HUDEP-2 (cell line): ENCODE measurements at regions not wholly inside any gene's neighbourhood (a gene's known extent, or its start where the extent isn't known, plus 50 kb on each side); places are given as distances from the start of the nearest gene placed in this dataset.
A peak's percentile ranks its signal among the peaks of the same experiment; 100 is the strongest.

Source experiments
- DNase-seq, 76 experiments: peaks; one replicate each; lab custom pipeline; 2025; ENCODE audit not compliant: unreplicated experiment in 76 of 76; lab: John Stamatoyannopoulos, UW

- DNase-seq, result no peak
These were observed 203.6 kb upstream of the UBASH3B start for GRCh38 chr11:122451911-122452310.

DNA sequence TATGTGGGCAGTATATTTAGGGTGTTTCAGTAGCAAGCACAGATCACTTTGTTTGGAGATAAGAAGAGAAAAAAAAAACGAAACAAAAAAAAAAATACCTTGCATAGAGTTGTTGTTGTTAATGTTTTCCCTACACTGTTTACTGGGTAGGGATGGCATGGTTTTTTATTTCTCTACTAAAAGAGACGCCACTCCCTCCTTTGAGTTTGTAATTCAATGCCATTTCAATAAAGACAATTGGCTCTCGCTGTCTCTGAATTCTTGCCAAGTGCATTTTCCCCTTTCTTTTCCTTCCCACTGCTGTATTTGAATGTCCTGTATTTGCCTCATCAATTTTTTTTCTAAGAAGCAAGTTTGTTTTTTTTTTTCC lies 213.9 kb upstream of the UBASH3B start:
- no peak for DNase-seq

GRCh38 chr11:122440811-122441665 lies 214.5 kb upstream of the UBASH3B start:
- peak in 7 of 76 experiments; percentile 1 to 11 (median 6) for DNase-seq

DNA sequence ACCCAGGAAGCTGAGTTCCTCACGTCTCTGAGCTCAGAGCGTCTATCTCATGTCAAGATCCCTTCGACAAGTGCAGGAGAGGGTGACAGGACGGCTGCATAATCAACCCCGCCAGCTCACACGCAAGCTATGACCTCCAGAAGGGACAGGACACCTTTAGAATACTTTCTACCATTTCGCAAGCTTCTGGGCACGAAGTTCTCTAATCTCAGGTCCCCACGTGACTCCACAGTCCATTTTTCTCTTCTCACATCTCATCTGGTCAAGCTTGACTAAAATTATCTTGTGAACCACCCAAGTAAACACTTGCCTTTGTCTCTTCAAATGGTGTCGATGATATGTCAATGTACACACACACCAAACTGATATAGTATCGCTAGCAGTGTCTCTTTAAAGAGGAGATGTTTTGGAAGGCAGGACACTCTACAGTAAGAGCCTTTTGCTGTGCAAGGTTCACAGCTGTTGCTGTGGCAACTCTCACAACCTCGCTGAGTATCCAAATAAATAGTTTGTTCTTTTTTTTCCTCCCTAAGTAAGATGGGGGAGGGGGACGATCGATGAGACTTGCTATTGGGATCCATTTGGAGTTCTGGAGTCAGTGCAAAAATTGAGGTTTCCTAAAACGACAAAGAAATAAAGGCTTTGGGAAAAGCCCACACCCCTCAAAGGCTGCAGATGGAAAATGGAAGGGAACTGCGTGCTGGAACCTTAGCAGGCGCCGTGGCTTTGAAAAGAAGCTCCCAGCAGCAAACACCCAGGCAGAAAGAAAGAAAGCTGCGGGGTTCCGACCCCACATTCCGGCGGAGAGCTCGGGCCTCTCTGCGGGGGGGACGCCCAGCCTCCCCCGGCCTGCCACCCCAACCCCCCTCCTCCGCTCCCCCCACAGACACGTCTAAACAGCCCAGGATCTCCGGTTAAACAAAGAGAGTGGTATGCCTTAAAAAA lies 215.4 kb upstream of the UBASH3B start:
- DNase-seq, result no peak

GRCh38 chr11:122436188-122436555 lies 219.3 kb upstream of the UBASH3B start:
- DNase-seq, result no peak

GRCh38 chr11:122435540-122436187 lies 219.9 kb upstream of the UBASH3B start:
- DNase-seq, result no peak

GRCh38 chr11:122434786-122435185 lies 220.7 kb upstream of the UBASH3B start:
- DNase-seq, result no peak

DNA sequence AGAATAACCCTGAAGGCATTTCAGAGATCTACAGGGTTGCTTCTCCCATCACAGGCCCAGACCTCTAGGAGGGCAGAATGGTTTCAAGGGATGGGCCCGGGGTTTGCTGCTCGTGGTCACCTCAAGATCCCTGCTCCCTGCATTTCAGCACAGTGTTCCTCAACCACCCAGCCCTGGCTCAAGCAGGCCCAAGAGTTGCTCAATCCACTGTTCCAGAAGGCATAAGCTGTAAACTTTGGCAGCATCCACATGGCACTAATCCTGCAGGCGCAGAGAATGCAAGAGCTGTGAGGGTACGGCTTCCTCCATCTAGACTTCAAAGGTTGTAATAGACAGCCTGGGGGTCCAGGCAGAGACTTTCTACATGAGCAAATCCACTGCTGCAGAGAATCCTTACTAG lies 225.0 kb upstream of the UBASH3B start:
- no peak for DNase-seq

GRCh38 chr11:122426073-122426472 lies 229.4 kb upstream of the UBASH3B start:
- no peak for DNase-seq

- DNase-seq, result no peak
These were observed 230.9 kb upstream of the UBASH3B start for GRCh38 chr11:122424636-122425035.

DNA sequence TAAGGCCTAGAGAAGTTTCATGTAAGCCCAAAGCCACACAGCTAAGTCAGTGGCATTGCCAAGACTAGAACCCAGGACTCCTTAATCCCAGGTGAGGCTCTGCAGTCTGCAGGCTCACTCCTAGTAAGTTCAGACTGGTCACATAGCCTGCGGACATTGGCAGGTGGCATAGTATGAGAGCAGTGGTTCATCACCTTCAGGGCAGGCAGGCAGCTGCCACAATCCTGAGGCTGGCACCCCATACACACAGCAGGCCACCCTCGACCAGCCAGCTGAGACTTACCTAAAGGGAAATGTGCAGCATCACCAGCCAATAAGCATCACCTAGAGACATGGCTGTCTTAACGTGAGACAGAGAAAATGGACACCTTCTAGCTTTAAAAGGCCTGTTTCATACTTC lies 231.6 kb upstream of the UBASH3B start:
- no peak for DNase-seq

GRCh38 chr11:122423273-122423672 lies 232.2 kb upstream of the UBASH3B start:
- DNase-seq, result no peak

DNA sequence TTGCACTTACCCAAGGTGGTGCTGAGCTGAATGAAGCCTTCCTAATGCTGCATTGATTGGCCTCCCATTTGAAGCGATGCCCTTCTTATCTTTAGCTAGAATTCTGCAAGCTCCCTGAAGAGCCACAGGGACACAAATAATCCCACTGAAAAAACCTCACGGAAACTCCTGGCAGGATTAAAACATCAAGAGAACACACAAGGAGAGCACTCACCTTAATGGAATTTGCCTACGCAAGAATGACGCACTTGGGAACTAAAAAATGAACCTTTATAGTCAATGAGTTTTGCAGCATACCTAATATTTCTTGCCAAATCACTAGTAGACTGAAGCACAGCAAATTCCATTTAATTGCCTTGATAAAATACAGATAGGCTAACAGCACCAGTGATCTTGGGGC lies 232.8 kb upstream of the UBASH3B start:
- no peak for DNase-seq

DNA sequence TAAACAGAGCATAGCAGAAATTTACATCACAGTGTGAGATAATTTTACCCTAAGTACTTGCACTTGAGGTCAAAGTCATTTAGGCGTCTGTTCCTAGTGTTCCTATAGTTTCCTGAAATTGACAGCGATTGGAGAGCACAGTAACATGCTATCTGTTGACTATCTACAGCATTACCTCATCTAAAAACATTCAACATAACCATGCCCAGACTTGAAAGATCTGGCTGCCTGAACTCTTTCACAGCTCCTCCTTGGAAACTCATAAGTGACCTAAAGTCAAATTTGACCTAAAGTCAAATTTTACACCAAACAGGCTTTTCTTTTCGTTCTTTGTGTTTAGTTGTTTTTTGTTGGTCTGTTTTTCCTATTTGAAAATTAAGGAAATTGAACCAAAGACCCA lies 233.8 kb upstream of the UBASH3B start:
- no peak for DNase-seq

DNA sequence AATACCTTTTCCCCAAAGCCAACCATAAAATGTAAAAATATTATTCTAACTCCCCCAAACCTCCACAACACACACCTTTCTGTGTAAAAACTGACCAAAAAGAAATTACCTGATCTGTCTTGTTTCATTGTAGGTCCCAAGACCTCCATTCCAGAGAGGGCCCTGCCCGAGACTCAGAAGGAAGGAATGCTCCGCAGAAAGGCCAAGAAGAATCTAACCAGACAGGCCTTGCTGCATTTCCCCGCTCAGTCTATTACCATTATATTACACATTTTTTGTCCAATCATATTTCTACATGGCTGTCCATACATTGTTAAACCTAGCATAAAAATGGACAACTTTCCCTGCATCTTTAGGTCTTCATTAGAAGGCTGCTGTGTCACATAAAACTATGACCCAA lies 237.5 kb upstream of the UBASH3B start:
- DNase-seq, result no peak

DNA sequence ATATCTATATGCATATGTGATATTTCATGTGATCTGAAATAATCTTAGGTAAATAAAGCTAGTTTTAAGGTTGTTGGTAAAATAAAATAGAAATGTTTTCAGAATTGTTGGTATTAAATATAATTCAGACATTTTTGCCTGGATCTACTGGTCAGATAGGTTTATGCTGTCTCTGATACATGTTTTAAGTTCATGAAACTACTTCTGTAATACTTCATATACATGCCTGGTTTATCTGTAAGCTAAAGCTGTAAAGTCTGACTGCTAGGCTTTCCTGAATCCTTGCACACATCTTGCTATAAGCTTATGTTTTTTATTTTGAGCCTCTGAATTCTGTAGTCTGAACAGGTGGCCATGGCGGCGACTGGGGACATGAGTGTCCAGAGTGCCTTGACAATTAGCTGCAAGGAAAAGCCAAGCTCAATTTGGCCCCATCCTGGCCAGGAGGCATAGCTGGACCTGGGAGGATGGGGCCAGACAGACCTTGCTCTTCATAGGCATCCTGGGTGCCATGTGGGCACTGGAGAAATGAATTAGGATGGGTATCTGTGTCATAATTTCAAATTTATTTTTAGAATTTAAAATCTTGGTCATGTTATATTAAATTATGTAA lies 241.0 kb upstream of the UBASH3B start:
- no peak for DNase-seq

- no peak for DNase-seq
These were observed 241.8 kb upstream of the UBASH3B start for GRCh38 chr11:122413677-122414076.

- no peak for DNase-seq
These were observed 242.9 kb upstream of the UBASH3B start for GRCh38 chr11:122412581-122412980.

- DNase-seq, result no peak
These were observed 249.1 kb upstream of the UBASH3B start for GRCh38 chr11:122406466-122406865.

- no peak for DNase-seq
These were observed 249.8 kb upstream of the UBASH3B start for GRCh38 chr11:122405547-122406341.
